ENCODE measurements at regions not wholly inside any gene's neighbourhood (a gene's known extent, or its start where the extent isn't known, plus 50 kb on each side); places are given as distances from the start of the nearest gene placed in this dataset.

GRCh38 chr10:131636841-131637724 is 263.7 kb upstream of the PPP2R2D start:
- no peak for DNase-seq

- DNase-seq = no peak
Measured at GRCh38 chr10:131638049-131638879, 262.5 kb upstream of the PPP2R2D start.

- no peak for DNase-seq
Measured at GRCh38 chr10:131638880-131639278, 261.9 kb upstream of the PPP2R2D start.

- DNase-seq = no peak
Measured at GRCh38 chr10:131640045-131640644, 260.7 kb upstream of the PPP2R2D start.

- DNase-seq = peak in 1 of 2 donors; percentile 67
Measured at GRCh38 chr10:131641231-131641630, 259.6 kb upstream of the PPP2R2D start.

GRCh38 chr10:131641898-131642297 is 258.9 kb upstream of the PPP2R2D start:
- DNase-seq = no peak

GRCh38 chr10:131642966-131643365 is 257.8 kb upstream of the PPP2R2D start:
- DNase-seq = no peak

GRCh38 chr10:131644289-131644688 is 256.5 kb upstream of the PPP2R2D start:
- no peak for DNase-seq

- DNase-seq = no peak
Measured at GRCh38 chr10:131644864-131645658, 255.7 kb upstream of the PPP2R2D start.

GRCh38 chr10:131645756-131646155 is 255.1 kb upstream of the PPP2R2D start:
- DNase-seq = no peak

GRCh38 chr10:131646551-131647525 is 254.0 kb upstream of the PPP2R2D start:
- no peak for DNase-seq

GRCh38 chr10:131647789-131648188 is 253.0 kb upstream of the PPP2R2D start:
- no peak for DNase-seq

- DNase-seq = no peak
Measured at GRCh38 chr10:131648386-131649020, 252.3 kb upstream of the PPP2R2D start.

- DNase-seq = no peak
Measured at GRCh38 chr10:131649617-131650016, 251.2 kb upstream of the PPP2R2D start.

GRCh38 chr10:131650169-131650705 is 250.6 kb upstream of the PPP2R2D start:
- DNase-seq = no peak

GRCh38 chr10:131650771-131651673 is 249.8 kb upstream of the PPP2R2D start:
- no peak for DNase-seq

GRCh38 chr10:131651674-131652437 is 249.0 kb upstream of the PPP2R2D start:
- no peak for DNase-seq

- DNase-seq = no peak
Measured at GRCh38 chr10:131652438-131653139, 248.2 kb upstream of the PPP2R2D start.
